ENCODE measurements at regions not wholly inside any gene's neighbourhood (a gene's known extent, or its start where the extent isn't known, plus 50 kb on each side); places are given as distances from the start of the nearest gene placed in this dataset.

- Histone ChIP-seq H3K9me3 (no peaks in the 10 kb centered on the region), H3K4me3 (no peak overlapping the region), H3K4me1 (no peaks in the 10 kb centered on the region), H3K27me3 (no peaks in the 10 kb centered on the region), H3K36me3 (ENCODE audit: low read depth, missing control alignments) (no peaks in the 10 kb centered on the region), H3K27ac (no peak overlapping the region)
- TF ChIP-seq POLR2A (IDR thresholded peaks at IDR 0.05): no peak
- no peak for TF ChIP-seq CTCF (IDR thresholded peaks at IDR 0.05)
- DNase-seq: no peak
- 67 to 75% methylated on average over 4 of the region's 4 CpGs for WGBS, 2 donors
- intact Hi-C loops (cut with DNase I; ENCODE audit: low total_unique reads): no loop called here
Measured at GRCh38 chr5:14003936-14004335, 59.4 kb upstream of the DNAH5 start.

DNA sequence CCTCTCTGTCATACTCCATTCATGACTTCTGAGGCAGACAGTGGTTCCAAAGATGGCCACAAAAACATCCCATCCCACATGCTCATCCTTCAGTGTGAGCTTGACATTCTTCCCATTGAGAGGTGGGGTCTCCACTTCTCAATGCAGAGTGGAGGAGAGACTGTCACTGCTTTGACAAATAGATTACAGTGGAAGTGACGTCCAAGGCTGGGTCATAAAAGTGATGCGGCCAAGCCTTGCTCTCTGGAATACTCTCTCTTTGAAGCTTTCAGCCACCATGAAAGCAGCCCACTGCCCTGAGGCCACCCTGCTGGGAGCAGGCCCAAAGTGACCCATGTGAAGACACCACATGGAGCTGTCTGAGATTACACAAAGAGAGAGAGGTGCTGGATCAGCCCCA is 59.0 kb upstream of the DNAH5 start:
- intact Hi-C loops (cut with DNase I; ENCODE audit: low total_unique reads): no loop called here
- no peaks in the 10 kb centered on the region for H3K36me3 ChIP-seq (ENCODE audit: low read depth, missing control alignments)
- H3K9me3 ChIP-seq: no peaks in the 10 kb centered on the region
- no peak overlapping the region for H3K27ac ChIP-seq
- WGBS, 2 donors: 86 to 94% methylated on average over 2 of the region's 2 CpGs
- no peak for DNase-seq
- no peak overlapping the region for H3K4me3 ChIP-seq
- H3K4me1 ChIP-seq: no peaks in the 10 kb centered on the region
- no peaks in the 10 kb centered on the region for H3K27me3 ChIP-seq
- TF ChIP-seq CTCF (IDR thresholded peaks at IDR 0.05): no peak
- no peak for TF ChIP-seq POLR2A (IDR thresholded peaks at IDR 0.05)

DNA sequence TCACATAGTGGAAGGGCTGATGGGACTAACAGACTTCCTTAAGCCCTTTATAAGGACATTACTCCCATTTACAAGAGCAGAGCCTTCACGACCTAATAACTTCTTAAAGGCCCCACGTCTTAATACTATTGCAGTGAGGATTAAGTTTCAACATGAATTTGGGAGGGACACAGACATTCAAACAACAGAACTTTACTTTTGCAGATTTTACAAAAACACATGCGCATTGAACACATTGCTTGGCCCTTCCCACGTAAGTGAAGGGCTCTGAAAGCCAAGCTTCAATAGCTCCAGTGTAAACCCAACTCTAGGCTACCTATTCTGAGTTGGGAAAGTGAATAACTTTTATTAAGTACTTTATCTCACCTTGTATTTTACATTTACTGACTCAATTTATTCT is 53.8 kb upstream of the DNAH5 start:
- no peak for TF ChIP-seq CTCF (IDR thresholded peaks at IDR 0.05)
- no peak for TF ChIP-seq POLR2A (IDR thresholded peaks at IDR 0.05)
- no peaks in the 10 kb centered on the region for H3K4me1 ChIP-seq
- H3K36me3 ChIP-seq (ENCODE audit: low read depth, missing control alignments): no peaks in the 10 kb centered on the region
- WGBS, 2 donors: 53 to 86% methylated on average over 4 of the region's 4 CpGs
- no peaks in the 10 kb centered on the region for H3K9me3 ChIP-seq
- no peak overlapping the region for H3K27ac ChIP-seq
- no peak for DNase-seq
- H3K4me3 ChIP-seq: no peak overlapping the region
- intact Hi-C loops (cut with DNase I; ENCODE audit: low total_unique reads): loop anchor here (10.0 kb wide), 1 partner anchor 257 kb away; no protein-coding TSS in a partner anchor
- H3K27me3 ChIP-seq: no peaks in the 10 kb centered on the region

GRCh38 chr5:13997514-13997913 is 53.0 kb upstream of the DNAH5 start:
- no peak for DNase-seq
- intact Hi-C loops (cut with DNase I; ENCODE audit: low total_unique reads): loop anchor here (10.0 kb wide), 1 partner anchor 257 kb away; no protein-coding TSS in a partner anchor
- Histone ChIP-seq H3K4me3 (no peak overlapping the region), H3K27me3 (no peaks in the 10 kb centered on the region), H3K9me3 (no peaks in the 10 kb centered on the region), H3K4me1 (no peaks in the 10 kb centered on the region), H3K36me3 (ENCODE audit: low read depth, missing control alignments) (no peaks in the 10 kb centered on the region), H3K27ac (no peak overlapping the region)
- no peak for TF ChIP-seq CTCF (IDR thresholded peaks at IDR 0.05)
- TF ChIP-seq POLR2A (IDR thresholded peaks at IDR 0.05): no peak
- WGBS, 2 donors: 96 to 100% methylated on average over 2 of the region's 2 CpGs

GRCh38 chr5:13994621-13995253 is 50.2 kb upstream of the DNAH5 start:
- DNase-seq: no peak
- no peaks in the 10 kb centered on the region for H3K4me1 ChIP-seq
- H3K9me3 ChIP-seq: no peaks in the 10 kb centered on the region
- H3K4me3 ChIP-seq: no peak overlapping the region
- TF ChIP-seq POLR2A (IDR thresholded peaks at IDR 0.05) (no peak), CTCF (IDR thresholded peaks at IDR 0.05) (no peak)
- H3K36me3 ChIP-seq (ENCODE audit: low read depth, missing control alignments): no peaks in the 10 kb centered on the region
- H3K27me3 ChIP-seq: no peaks in the 10 kb centered on the region
- no peak overlapping the region for H3K27ac ChIP-seq
- intact Hi-C loops (cut with DNase I; ENCODE audit: low total_unique reads): loop anchor here (10.0 kb wide), 1 partner anchor 260 kb away; no protein-coding TSS in a partner anchor
- 73 to 83% methylated on average over 9 of the region's 9 CpGs for WGBS, 2 donors

Measured in testis (tissue), 2 donors.